ENCODE measurements at regions not wholly inside any gene's neighbourhood (a gene's known extent, or its start where the extent isn't known, plus 50 kb on each side); places are given as distances from the start of the nearest gene placed in this dataset.

DNA sequence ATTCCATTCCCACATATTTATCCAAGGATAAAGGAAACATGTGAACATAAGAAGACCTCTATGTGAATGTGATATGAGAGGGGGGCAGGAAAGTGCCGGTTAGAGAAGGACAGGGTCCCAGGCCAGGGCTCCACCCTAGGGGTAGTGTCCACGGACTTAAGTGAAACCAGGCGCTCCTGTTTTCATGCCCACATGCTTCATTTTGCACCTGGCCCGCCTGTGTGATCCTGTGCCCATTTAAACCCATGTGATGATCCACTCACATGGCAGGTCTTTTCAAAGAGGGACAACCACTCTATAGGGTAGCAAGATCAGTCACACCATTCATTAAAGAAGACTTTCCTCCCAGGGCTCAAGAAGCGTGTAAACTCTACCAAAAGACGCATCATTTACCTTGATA is 865.3 kb upstream of the GJE1 start:
- no peak overlapping the region for H3K4me3 Mint-ChIP-seq
- no peak overlapping the region for H3K27ac Mint-ChIP-seq
- no peaks in the 10 kb centered on the region for H3K27me3 Mint-ChIP-seq (ENCODE audit: insufficient read depth)
- H3K36me3 Mint-ChIP-seq (ENCODE audit: low read depth): no peaks in the 10 kb centered on the region
- TF ChIP-seq CTCF (IDR thresholded peaks at IDR 0.05): no peak
- DNase-seq: no peak
- H3K9me3 Mint-ChIP-seq: no peaks in the 10 kb centered on the region
- H3K4me1 Mint-ChIP-seq (ENCODE audit: low read depth): peaks cover 34% of the 10 kb centered on the region

DNA sequence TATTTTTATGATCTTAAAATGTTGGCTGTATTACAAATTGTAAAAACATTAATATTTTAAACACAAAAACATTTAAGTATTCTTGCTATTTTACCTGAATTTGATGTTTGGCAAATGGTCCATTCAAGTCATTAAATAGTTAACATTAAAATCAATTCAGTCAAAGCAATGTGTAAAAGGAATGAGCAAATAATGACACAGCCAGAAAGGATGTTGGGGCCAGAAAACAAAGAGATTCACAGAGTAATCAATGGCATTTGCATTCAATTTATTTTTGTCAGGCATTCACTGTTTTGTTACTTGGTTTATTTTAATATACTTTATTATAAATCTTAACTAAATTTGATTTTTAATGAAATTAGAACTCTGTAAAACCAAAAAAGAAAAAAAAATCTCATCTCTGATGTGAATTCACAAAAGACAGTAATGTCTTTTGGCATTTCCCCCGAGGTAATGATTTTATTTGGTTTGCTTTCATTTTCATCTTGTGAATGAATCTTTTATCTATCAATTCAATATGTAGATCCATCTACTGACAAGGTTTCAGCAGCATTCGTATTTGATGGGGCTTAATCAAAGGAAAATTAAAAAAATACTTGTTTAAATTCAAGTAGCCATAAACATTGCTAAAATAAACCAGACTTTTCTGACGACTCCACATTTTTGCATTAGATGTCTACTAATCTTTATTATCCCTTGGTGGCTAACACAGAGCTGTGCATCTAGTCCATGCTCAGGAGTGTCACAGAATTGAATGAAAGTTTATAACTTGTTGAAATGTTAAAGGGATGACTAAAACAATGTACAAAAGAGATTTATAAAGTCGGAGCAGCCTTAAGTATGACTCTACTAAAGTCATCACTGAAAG is 866.7 kb upstream of the GJE1 start:
- Mint-ChIP-seq H3K27ac (peak overlapping the region; percentile 94), H3K4me3 (peak overlapping the region; percentile 90), H3K36me3 (ENCODE audit: low read depth) (no peaks in the 10 kb centered on the region), H3K4me1 (ENCODE audit: low read depth) (peaks cover 34% of the 10 kb centered on the region), H3K9me3 (no peaks in the 10 kb centered on the region), H3K27me3 (ENCODE audit: insufficient read depth) (no peaks in the 10 kb centered on the region)
- no peak for TF ChIP-seq CTCF (IDR thresholded peaks at IDR 0.05)
- DNase-seq: no peak

- Mint-ChIP-seq H3K36me3 (ENCODE audit: low read depth) (no peaks in the 10 kb centered on the region), H3K27me3 (ENCODE audit: insufficient read depth) (no peaks in the 10 kb centered on the region), H3K4me3 (no peak overlapping the region), H3K4me1 (ENCODE audit: low read depth) (peaks cover 34% of the 10 kb centered on the region), H3K9me3 (no peaks in the 10 kb centered on the region), H3K27ac (no peak overlapping the region)
- DNase-seq: no peak
- no peak for TF ChIP-seq CTCF (IDR thresholded peaks at IDR 0.05)
Observed at GRCh38 chr6:141264101-141264500, 868.6 kb upstream of the GJE1 start.

- no peaks in the 10 kb centered on the region for H3K9me3 Mint-ChIP-seq
- no peaks in the 10 kb centered on the region for H3K27me3 Mint-ChIP-seq (ENCODE audit: insufficient read depth)
- H3K4me1 Mint-ChIP-seq (ENCODE audit: low read depth): peaks cover 25% of the 10 kb centered on the region
- no peak overlapping the region for H3K4me3 Mint-ChIP-seq
- no peak overlapping the region for H3K27ac Mint-ChIP-seq
- H3K36me3 Mint-ChIP-seq (ENCODE audit: low read depth): no peaks in the 10 kb centered on the region
- TF ChIP-seq CTCF (IDR thresholded peaks at IDR 0.05): no peak
- no peak for DNase-seq
Observed at GRCh38 chr6:141261672-141262060, 871.1 kb upstream of the GJE1 start.

GRCh38 chr6:141261016-141261671 is 871.6 kb upstream of the GJE1 start:
- Mint-ChIP-seq H3K27ac (no peak overlapping the region), H3K36me3 (ENCODE audit: low read depth) (no peaks in the 10 kb centered on the region), H3K27me3 (ENCODE audit: insufficient read depth) (no peaks in the 10 kb centered on the region), H3K9me3 (no peaks in the 10 kb centered on the region), H3K4me3 (no peak overlapping the region), H3K4me1 (ENCODE audit: low read depth) (peaks cover 19% of the 10 kb centered on the region)
- DNase-seq: no peak
- no peak for TF ChIP-seq CTCF (IDR thresholded peaks at IDR 0.05)

Measured in HFFc6 (cell line).